GM19025 (cell line): ENCODE measurements at regions not wholly inside any gene's neighbourhood (a gene's known extent, or its start where the extent isn't known, plus 50 kb on each side); places are given as distances from the start of the nearest gene placed in this dataset.
"Not testable (repeated sequence)": the region's sequence is repeated elsewhere in the genome, so short reads cannot be mapped to it uniquely, and the experiment has no call there.

Source experiments
- ATAC-seq: cut with Tn5 transposase; IDR thresholded peaks from one replicate; pipeline ENCODE4 v1.9.1; 2021; ENCODE audit warnings: mild to moderate bottlenecking, low read depth, moderate library complexity; ENCODE audit not compliant: unreplicated experiment

DNA sequence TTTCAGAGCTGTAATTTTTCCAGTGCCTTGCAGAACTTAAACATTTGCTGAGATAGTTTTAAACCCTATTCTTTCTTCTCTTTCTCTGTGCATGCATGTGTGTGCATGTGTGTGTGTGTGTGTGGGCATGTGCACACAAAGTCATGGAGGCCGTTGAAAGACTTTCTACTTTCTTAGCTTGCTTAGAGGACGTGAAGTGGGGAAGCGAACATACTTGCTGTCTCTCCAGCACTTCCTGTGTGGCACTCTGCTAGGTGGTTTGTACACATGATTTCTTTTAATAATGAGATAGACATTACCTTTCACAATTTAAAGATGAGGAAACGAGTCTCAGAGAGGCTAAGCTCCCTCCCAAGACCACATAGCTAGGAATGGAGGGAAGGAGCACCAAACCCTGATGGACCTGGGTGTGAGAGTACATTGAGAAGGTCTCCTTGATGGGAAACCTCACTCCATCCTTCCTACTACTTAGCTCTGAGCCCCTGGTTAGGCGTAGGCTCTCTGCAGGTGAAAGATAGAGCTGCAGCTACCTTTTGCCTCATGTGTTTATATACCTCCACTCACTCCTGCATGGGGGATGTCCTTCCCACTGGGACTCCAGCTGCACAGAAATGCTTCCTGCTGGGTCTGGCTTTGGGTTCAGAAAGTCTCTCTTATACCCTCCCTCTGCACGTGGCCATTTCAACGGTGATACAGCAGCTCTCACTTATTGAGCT lies 101.9 kb upstream of the USP24 start:
- ATAC-seq: no peak

DNA sequence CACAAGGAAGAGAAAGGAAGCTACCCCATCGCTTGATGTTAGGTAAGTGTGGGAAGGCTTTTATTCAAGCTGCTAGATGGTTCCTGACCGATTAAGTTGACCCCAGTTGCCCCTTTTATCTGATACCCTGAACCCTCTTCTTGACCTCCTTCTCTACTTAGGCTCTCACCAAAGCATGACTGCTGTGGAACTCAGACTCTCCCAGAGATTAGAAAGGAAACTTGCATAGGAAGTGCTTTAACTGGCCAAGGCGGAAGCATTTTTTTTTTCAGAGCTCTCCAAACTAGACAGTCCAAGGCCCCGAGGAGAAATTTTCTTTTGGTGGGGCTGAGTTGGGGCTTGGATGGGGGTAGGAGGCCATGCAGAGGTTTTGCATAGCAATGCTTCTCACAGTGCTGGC lies 101.3 kb upstream of the USP24 start:
- ATAC-seq: no peak

GRCh38 chr1:55315552-55315951 lies 100.4 kb upstream of the USP24 start:
- no peak for ATAC-seq

DNA sequence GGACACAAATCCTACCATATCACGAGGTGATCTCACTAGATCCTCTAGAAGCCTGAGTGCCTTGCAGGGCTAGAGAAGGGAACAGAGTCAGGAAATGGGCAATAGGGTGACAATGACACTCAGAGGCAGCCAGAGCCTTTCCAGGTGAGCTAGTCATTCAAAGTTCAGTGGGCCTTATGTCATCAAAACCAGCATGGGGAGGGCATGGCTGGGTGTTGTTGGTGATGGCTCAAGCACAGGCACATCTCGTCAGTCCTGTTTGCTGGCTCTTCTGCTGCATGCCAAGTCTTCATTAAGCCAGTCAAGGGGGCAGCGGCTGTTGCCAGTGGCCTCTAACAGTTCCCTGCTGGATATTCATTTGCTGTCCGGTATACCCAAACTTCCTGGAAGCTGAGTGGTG lies 99.6 kb upstream of the USP24 start:
- no peak for ATAC-seq

DNA sequence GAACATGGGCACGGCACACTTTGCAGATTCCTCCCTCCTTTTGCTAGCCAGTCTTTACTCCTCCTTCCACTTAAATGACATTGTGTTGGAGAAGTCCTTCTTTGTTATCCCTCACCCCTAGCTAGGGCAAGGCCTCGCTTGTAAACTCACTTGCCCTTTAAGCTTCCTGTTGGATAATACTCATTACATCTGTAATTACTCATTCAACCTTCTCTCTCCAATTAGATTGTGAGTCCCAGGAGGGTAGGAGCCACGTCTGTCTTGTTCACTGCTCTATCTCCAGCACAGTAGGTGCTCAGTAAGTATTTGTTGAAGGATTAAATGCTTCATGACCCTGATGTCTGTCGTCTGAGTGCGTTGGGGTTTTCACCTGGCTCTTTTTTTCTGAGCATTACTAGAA lies 98.7 kb upstream of the USP24 start:
- no peak for ATAC-seq

- no peak for ATAC-seq
These were observed 96.8 kb upstream of the USP24 start for GRCh38 chr1:55311979-55312378.

GRCh38 chr1:55311057-55311641 lies 96.0 kb upstream of the USP24 start:
- ATAC-seq: no peak

GRCh38 chr1:55310505-55310971 lies 95.4 kb upstream of the USP24 start:
- ATAC-seq: no peak

- ATAC-seq: no peak
These were observed 94.8 kb upstream of the USP24 start for GRCh38 chr1:55309786-55310504.

GRCh38 chr1:55309053-55309452 lies 93.9 kb upstream of the USP24 start:
- ATAC-seq: no peak

- no peak for ATAC-seq
These were observed 90.6 kb upstream of the USP24 start for GRCh38 chr1:55305735-55306134.

DNA sequence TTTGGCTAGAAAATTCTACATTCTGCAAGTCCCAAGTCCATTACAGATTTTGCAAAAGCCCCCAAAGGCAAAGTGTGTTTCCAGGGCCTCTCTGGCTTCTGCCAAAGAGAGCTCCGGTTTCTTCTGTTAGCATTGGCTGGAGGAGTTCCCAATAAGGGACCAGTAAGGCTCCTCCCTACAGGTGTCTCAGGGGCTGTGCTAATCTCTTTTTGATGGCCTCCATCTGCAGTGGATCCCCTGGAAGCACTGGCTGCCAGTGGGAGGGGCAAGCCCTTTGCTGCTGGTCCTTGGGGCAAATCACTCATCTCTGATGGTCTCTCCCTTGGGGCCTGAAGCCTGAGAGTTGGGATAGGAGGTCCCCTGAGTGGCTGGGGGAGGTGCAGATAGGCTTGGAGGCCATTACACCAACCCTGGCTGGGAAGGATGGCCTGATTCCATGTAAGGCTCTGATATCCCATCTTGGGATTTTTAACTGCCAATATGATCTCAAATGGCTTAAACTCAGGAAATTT lies 89.1 kb upstream of the USP24 start:
- no peak for ATAC-seq

DNA sequence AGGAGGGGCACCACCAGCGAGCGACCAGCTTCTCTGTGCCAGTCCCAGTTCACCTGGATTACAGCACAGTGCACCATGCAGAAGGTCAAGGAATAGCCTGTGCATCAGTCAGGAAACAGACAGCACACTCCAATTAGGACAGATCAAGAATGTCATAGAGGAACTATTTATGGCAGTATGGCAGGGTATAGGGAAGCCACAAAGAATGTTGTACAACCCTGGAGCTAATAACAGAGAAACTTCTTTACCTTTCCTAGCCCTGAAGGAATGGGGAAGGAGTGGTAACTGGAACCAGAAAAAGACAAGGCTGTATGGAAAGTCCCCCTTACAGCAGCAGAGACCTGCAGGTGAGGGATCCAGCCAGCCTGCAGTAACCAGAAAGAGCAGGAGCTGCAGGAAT lies 87.8 kb upstream of the USP24 start:
- no peak for ATAC-seq

DNA sequence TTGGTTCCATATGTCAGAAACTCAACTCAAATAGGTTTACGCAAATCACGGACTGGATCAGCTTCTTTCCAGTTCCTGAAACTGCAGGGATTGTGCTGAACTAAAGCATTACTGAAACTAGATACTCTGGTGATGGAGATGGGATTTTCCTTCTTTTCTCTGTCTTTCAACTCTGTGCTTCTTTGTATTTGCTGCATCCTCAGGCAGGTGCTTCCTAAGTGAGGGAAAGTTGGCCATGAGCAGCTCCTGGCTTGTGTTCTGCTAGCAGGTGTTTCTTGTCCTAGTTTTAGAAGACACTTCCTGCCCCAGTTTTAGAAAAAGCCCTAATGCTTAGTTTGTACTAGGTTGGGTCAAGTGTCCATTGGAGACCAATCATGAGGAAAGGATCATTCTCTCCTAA lies 86.7 kb upstream of the USP24 start:
- ATAC-seq: no peak

- no peak for ATAC-seq
These were observed 85.8 kb upstream of the USP24 start for GRCh38 chr1:55300975-55301374.

- no peak for ATAC-seq
These were observed 83.2 kb upstream of the USP24 start for GRCh38 chr1:55298167-55298894.

- not testable (repeated sequence) for ATAC-seq
These were observed 81.1 kb upstream of the USP24 start for GRCh38 chr1:55296247-55296646.

DNA sequence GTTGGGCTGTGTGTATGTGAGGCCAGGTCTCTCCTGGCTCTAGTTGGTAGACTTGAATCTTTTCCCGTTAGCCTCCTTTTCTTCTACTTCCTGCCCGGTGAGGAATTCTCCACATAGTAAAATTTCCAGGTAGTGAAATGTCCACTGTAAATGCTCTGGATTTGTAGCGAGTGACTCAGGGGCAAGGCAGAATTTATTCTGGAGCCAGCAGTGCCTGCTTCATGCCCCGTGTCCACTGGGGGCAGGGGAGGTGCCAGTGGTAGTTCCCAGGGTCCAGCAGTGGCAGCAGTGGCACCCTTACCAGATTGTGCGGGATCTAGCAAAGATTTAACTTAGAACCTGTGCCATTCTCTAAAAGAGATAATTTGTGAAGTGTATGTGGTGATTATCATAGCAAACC lies 74.5 kb upstream of the USP24 start:
- no peak for ATAC-seq

DNA sequence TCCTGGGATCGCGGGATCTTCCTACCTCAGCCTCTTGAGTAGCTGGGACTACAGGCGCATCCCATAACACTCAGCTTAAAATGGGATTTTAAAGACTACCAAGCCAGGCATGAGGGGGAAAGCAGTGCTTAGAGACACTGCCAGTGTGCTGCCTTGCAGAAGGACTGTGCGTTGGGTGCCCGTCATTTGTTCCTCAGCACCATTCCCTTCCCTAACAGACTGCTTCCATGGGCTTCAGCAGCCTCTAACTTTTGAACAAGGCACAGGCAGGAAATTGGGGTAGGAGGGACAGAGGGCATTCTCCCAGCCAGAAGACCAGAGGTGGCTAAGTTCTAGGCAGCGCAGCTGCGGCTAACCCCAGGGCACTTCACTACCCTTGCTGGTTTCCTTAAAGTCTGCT lies 73.9 kb upstream of the USP24 start:
- no peak for ATAC-seq

DNA sequence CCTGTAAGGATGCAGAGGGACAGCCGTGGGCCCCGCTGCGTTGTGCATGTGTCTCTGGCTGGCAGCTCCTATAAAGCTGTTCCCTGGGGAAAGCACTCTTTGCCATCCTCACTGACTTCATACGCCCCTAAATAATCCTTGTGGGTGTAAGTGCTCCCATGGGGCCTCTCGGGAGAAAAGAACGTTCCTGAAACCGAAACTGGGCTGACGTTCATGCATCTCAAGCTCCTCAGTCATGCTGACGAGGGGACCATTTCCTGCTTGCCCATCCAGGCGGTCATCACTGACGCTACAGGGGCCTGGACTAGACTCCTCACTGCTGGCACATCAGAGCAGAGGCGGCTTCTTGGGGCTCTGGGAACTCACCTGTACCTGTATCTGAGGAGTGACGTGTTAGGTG lies 73.1 kb upstream of the USP24 start:
- peak; percentile 74 for ATAC-seq

- peak; percentile 17 for ATAC-seq
These were observed 72.6 kb upstream of the USP24 start for GRCh38 chr1:55287723-55288122.
